Hepatocyte (in vitro differentiated cells): ENCODE measurements at regions not wholly inside any gene's neighbourhood (a gene's known extent, or its start where the extent isn't known, plus 50 kb on each side); places are given as distances from the start of the nearest gene placed in this dataset.

Experiments
- CTCF ChIP-seq: fragments of 200-600 bp; sonication (generic); IDR thresholded peaks from 2 replicates; pipeline ENCODE4 v1.5.1; 2016; ENCODE audit warnings: antibody characterized with exemption, mild to moderate bottlenecking; ENCODE audit not compliant: poor library complexity
- EZH2phosphoT487 ChIP-seq: fragments of 200-600 bp; sonication (generic); IDR thresholded peaks from one replicate; pipeline ENCODE4 v1.6.1; 2018; ENCODE audit warnings: antibody characterized with exemption, mild to moderate bottlenecking, low read depth, moderate library complexity; ENCODE audit not compliant: unreplicated experiment, severe bottlenecking

DNA sequence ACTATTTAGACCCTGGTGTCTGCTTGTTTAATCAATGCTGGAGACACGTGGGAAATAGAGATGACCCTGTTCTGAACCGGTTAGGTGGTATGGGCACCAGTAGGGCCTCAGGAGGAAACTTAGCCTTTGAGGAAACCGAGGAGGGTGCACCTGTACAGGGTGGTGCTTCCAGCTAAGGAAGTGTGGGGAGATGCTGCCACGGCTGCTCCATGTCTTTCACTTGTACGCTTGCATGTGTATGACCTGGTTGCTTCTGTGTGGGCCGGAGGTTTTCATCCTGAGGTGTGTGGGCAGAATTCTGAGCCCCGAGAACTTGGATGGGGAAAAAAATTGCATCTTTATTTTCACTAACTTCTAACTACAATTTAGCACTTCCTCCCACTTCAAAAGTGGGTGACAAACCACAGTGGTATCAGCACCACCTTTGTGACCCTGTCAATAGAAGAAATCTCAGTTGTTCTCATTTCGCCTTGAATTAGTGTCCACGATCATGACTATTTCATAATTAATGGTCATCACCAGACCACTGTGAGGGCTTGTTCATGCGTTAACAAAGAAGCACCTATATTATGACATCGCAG is 99.8 kb upstream of the SPATA31C2 start:
- no peak for TF ChIP-seq CTCF
- no peak for TF ChIP-seq EZH2phosphoT487
